ENCODE measurements at regions not wholly inside any gene's neighbourhood (a gene's known extent, or its start where the extent isn't known, plus 50 kb on each side); places are given as distances from the start of the nearest gene placed in this dataset.

GRCh38 chr12:40168001-40168400, 56.8 kb upstream of the LRRK2 start:
- no peaks in the 10 kb centered on the region for H3K27me3 Mint-ChIP-seq
- intact Hi-C loops (cut with micrococcal nuclease) = loop anchor here (1.0 to 2.0 kb wide), 3 partner anchors 13 to 57 kb away; partner anchors contain the start of gene LRRK2
- peaks cover 5% of the 10 kb centered on the region for H3K9me3 Mint-ChIP-seq (ENCODE audit: insufficient read depth)
- no CpG with 5 or more reads among the region's 3 CpGs for WGBS (ENCODE audit: insufficient coverage)
- Histone ChIP-seq H3K79me2 (ENCODE audit: control insufficient read depth, insufficient read depth, low read length) (no peaks in the 10 kb centered on the region), H3K36me3 (replicated peaks in 1 of 2; ENCODE audit: control extremely low read depth in 1 of 2, control insufficient read depth in 1 of 2, extremely low read depth in 1 of 2, insufficient read depth in 2 of 2, low read length in 1 of 2) (no peaks in the 10 kb centered on the region), H3K9ac (ENCODE audit: low read length) (peak overlapping the region; percentile 22), H3K4me1 (ENCODE audit: control insufficient read depth in 2 of 2, insufficient read depth in 2 of 2, low read length in 2 of 2) (peaks cover 11% of the 10 kb centered on the region in 2 donors), H3K27ac (ENCODE audit: low read length in 2 of 2) (no peak overlapping the region), H3K9me3 (ENCODE audit: control extremely low read depth in 1 of 3, control insufficient read depth in 2 of 3, insufficient read depth in 1 of 3, low read length in 2 of 3) (peaks cover 0 to 8% (median 5%) of the 10 kb centered on the region in 3 donors), H2AFZ (ENCODE audit: insufficient read depth, low read depth, low read length, poor library complexity, severe bottlenecking) (no peak overlapping the region), H3K4me3 (ENCODE audit: control extremely low read depth in 1 of 5, extremely low read depth in 1 of 5, insufficient read depth in 1 of 5, low read depth in 2 of 5, low read length in 4 of 5) (no peak overlapping the region), H3K4me2 (replicated peaks; ENCODE audit: low read depth, low read length, poor library complexity, severe bottlenecking) (peak overlapping the region; percentile 60), H4K20me1 (ENCODE audit: control insufficient read depth, insufficient read depth, low read length, poor library complexity, severe bottlenecking) (no peaks in the 10 kb centered on the region), H3K27me3 (replicated peaks in 1 of 4; ENCODE audit: control extremely low read depth in 1 of 4, control insufficient read depth in 3 of 4, insufficient read depth in 4 of 4, low read length in 3 of 4) (no peaks in the 10 kb centered on the region)
- no peak for ATAC-seq (ENCODE audit: low read depth)
- peak overlapping the region; percentile 80 for H3K4me3 Mint-ChIP-seq
- H3K4me1 Mint-ChIP-seq = peaks cover 26% of the 10 kb centered on the region
- peak overlapping the region; percentile 63 for H3K27ac Mint-ChIP-seq
- POLR2A ChIA-PET = no interaction called here
- TF ChIP-seq CTCF (IDR thresholded peaks at IDR 0.05) = no peak
- no peak for TF ChIP-seq EZH2 (IDR thresholded peaks at IDR 0.05; ENCODE audit: borderline replicate concordance, insufficient read depth, low read depth, low read length, poor library complexity, severe bottlenecking)
- DNase-seq = no peak
- CTCF ChIA-PET = no interaction called here

GRCh38 chr12:40165179-40165578, 59.3 kb upstream of the SLC2A13 start:
- Histone ChIP-seq H3K4me3 (ENCODE audit: control extremely low read depth in 1 of 5, extremely low read depth in 1 of 5, insufficient read depth in 1 of 5, low read depth in 2 of 5, low read length in 4 of 5) (no peak overlapping the region), H4K20me1 (ENCODE audit: control insufficient read depth, insufficient read depth, low read length, poor library complexity, severe bottlenecking) (no peaks in the 10 kb centered on the region), H3K9me3 (ENCODE audit: control extremely low read depth in 1 of 3, control insufficient read depth in 2 of 3, insufficient read depth in 1 of 3, low read length in 2 of 3) (peaks cover 5 to 18% (median 5%) of the 10 kb centered on the region in 3 donors), H2AFZ (ENCODE audit: insufficient read depth, low read depth, low read length, poor library complexity, severe bottlenecking) (no peak overlapping the region), H3K9ac (ENCODE audit: low read length) (no peak overlapping the region), H3K27me3 (replicated peaks in 1 of 4; ENCODE audit: control extremely low read depth in 1 of 4, control insufficient read depth in 3 of 4, insufficient read depth in 4 of 4, low read length in 3 of 4) (no peaks in the 10 kb centered on the region), H3K27ac (ENCODE audit: low read length in 2 of 2) (no peak overlapping the region), H3K4me2 (replicated peaks; ENCODE audit: low read depth, low read length, poor library complexity, severe bottlenecking) (no peak overlapping the region), H3K36me3 (replicated peaks in 1 of 2; ENCODE audit: control extremely low read depth in 1 of 2, control insufficient read depth in 1 of 2, extremely low read depth in 1 of 2, insufficient read depth in 2 of 2, low read length in 1 of 2) (no peaks in the 10 kb centered on the region), H3K79me2 (ENCODE audit: control insufficient read depth, insufficient read depth, low read length) (no peaks in the 10 kb centered on the region), H3K4me1 (ENCODE audit: control insufficient read depth in 2 of 2, insufficient read depth in 2 of 2, low read length in 2 of 2) (peaks cover 7 to 11% of the 10 kb centered on the region in 2 donors)
- TF ChIP-seq EZH2 (IDR thresholded peaks at IDR 0.05; ENCODE audit: borderline replicate concordance, insufficient read depth, low read depth, low read length, poor library complexity, severe bottlenecking) (no peak), CTCF (IDR thresholded peaks at IDR 0.05) (no peak)
- ATAC-seq (ENCODE audit: low read depth) = no peak
- no peak for DNase-seq
- intact Hi-C loops (cut with micrococcal nuclease) = no loop called here
- ChIA-PET POLR2A (no interaction called here), CTCF (no interaction called here)
- WGBS (ENCODE audit: insufficient coverage) = no CpG with 5 or more reads among the region's 2 CpGs
- H3K4me3 Mint-ChIP-seq = no peak overlapping the region
- H3K27ac Mint-ChIP-seq = no peak overlapping the region
- peaks cover 17% of the 10 kb centered on the region for H3K4me1 Mint-ChIP-seq
- peaks cover 5% of the 10 kb centered on the region for H3K9me3 Mint-ChIP-seq (ENCODE audit: insufficient read depth)
- H3K27me3 Mint-ChIP-seq = no peaks in the 10 kb centered on the region
